HG03280 (cell line): ENCODE measurements at regions not wholly inside any gene's neighbourhood (a gene's known extent, or its start where the extent isn't known, plus 50 kb on each side); places are given as distances from the start of the nearest gene placed in this dataset.

Experiments
- ATAC-seq: cut with Tn5 transposase; IDR thresholded peaks from one replicate; pipeline ENCODE4 v1.9.1; 2021; ENCODE audit warnings: mild to moderate bottlenecking, moderate library complexity; ENCODE audit not compliant: unreplicated experiment

DNA sequence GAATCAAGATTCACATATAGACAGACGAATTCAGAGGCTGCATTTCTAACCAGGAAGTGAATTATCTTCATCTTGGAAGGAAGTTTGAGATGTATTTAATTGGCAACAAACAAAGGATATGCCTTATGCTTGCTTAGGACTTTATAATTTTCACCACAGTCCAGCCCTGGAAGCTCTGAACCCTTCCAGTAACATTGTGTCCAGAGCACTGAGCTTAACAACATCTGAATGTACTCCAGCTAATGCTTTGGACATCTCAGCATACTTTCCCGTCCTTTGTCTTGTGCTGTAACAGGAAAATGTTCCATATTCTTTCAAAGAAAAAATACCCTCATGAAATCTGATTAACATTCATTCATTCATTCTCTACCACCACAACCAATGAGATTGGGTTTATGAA is 136.3 kb upstream of the SPATS2L start:
- no peak for ATAC-seq

DNA sequence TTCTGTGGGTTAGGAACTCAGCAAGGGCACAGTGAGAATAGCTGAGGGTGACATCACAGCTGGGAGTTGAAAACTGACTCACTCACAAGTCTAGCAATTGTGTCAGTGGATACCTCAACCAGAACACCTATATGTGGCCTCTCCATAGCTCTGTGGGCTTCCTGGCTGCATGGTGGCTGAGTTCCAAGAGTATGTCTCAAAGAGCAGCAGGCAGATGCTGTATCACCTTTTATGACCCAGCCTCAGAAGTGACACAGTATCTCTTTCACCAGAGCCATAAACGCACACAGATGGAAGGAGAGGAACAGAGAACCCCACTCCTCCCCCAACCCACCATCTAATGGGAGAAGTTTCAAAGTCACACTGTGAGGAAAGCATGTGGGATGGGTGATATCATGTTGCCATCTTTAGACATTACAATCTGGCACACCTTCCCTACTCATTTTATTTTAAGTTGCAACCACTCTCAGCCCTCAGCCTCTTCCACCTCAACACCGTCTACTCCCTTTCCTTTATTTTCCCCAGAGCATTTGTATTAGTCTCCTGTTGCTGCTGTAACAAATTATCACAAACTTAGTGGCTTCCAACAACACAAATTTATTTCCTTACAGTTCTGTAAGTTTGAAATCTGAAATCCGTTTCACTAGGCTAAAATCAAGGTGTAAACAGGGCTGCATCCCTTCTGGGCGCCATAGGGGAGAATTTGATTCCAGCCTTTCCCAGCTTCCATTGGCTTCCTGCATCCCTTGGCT is 134.6 kb upstream of the SPATS2L start:
- no peak for ATAC-seq

DNA sequence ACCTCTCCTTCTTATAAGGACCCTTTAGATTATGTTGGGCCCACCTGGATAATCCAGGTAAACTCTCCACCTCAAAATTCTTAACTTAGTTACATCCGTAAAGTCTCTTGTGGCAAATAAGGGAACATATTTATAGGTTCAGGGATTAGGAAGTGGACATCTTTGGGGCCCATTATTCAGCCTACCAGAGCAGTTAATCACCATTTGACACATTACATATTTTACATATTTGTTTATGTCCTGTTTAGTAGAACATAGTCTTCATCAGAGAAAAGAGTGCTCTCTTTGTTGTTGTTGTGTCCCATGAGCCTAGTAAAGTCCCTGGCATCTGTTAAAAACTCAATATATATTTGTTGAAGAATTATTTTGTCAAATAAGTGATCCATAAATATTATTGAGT is 134.0 kb upstream of the SPATS2L start:
- no peak for ATAC-seq

DNA sequence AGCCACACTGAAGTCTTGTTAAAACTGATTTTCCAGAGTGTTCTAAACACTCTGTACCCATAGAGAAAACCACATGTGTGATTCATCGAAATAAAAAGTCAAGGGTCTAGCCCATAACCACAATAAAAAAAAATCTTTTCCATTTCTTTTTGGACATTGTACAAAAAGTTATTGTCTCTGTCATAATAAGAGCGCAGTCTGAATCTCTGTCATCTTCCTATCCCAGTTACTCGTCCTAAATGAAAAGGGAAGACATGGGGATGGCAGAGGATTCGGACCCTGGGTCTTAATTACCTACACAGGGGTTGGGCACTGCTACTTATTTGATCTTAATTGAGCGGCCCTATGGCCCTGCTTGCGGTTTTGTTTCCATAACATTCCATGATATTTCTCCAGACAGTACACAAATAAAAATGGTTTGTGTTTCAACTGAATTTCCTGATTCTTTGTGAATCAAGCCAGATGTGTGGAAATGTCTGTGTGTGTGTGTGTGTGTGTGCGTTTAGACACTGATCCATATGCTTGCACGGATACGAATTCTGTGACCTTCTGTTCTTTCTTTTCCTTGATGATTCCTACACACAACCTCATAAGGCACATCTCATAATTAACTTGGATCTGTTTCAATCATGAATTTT is 133.4 kb upstream of the SPATS2L start:
- ATAC-seq = no peak

DNA sequence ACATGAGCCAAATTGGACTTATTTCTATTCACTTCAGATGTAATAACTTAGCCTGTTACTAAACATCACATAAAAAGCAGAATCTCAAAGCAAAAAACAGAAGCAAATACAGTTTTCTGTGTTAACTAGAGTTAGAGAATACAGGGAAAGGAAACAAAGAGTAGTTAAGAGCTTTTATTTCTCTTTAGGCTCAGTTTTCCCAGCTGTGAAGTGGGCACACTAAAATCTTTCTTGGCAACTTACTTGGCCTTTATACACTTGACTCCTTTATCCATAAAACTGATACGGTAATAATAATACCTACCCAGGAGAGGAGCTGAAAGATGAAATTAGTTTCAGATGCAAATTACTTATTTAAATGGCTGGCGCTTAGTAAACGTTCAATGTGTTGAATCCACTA is 132.8 kb upstream of the SPATS2L start:
- ATAC-seq = no peak

DNA sequence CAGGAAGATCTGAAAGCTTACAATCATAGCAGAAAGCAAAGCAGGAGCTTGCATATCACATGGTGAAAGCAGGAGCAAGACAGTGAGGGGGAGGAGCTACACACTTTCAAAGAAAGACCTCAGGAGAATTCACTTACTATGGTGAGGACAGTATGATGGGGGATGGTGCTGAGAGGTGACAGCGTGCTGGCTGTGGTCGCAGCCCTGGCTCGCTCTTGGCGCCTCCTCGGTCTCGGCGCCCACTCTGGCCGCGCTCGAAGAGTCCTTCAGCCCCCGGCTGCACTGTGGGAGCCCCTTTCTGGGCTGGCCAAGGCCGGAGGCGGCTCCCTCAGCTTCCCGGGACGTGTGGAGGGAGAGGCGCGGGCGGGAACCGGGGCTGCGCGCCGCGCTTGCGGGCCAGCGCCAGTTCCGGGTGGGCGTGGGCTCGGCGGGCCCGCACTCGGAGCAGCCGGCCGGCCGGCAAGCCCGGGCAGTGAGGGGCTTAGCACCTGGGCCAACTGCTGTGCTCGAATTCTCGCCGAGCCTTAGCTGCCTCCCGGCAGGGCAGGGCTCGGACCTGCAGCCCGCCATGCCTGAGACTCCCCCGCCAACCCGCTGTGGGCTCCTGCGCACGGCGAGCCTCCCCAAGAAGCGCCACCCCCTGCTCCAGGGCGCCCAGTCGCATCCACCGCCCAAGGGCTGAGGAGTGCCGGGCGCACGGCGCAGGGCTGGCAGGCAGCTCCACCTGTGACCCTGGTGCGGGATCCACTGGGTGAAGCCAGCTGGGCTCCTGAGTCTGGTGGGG is 131.9 kb upstream of the SPATS2L start:
- ATAC-seq = no peak

DNA sequence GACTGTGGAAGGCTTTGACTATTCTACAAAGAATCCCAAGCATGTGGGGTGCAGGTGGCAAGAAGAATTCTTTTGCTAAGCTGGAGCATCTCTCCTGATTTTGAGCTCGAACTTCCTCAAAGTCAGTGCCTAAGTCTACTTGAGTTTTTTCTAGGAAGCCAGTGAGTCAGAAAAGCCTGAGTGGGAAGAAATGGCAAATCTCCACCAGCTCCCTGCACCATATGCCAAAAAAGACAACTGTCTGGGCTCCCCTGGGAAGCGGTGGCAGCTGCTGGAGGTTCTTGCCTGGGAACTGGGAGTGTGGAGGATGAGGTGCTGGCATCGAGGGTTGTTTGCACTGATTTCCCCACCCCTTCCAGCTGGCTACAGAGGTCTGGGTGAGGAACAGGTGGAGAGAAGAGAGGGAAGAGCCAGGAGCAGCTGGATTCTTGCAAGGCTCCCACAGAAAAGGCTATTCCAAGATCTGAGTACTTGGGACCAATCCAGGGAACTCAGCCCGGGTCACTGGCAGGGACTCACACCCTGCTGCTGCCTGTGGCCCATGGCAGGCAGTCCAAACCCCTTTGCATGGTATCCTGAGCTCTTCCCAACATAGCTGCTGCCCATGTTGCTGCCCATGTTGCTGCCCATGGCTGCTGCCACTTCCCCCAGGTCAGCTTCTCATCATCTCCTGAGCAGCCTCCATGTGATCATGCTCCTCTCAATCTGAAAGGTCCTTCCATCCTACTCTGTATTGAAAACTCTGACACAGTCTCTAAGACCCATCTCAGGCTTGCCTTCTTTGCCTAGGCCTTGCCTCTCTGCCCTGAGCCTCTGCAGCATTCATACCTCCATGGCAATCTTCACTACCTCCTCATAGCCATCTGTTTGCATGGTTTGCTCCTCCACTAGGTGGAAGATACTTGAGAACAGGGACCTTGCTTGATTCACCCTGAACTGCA is 128.3 kb upstream of the SPATS2L start:
- ATAC-seq = no peak

DNA sequence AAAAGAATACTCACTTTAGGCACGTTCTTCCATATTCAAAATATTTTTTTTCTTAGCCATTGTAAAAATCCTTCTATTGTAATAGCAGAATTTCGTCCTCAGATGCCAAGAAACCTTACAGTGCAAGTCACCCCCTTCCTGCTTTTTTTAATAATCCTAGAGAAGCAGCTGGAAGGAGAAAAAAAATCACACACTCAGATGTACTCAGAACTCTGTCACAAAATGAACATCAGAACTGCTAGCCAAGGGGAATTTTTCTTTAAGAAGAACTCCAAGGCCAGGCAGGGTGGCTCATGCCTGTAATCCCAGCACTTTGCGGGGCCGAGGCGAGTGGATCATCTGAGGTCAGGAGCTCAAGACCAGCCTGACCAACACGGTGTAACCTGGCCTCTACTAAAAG is 127.3 kb upstream of the SPATS2L start:
- ATAC-seq = no peak

DNA sequence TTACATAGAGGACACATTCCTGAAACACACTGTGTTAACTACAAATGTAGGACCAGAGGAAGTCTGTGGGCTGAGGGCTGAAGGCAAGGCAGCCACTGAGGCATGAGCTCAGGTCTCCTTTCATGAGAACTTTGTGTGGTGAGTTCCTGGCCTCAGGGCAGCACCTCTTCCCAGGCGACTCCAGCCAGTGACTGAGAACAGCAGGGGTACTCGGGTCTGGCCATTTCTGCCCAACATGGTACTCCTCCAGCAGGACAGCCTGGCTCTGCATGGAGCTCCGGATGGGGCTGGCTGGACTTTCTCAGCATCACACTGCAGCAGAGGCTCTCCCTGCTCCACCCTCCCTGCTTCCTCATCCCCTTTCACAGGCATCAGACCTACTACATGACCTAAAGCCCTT is 125.5 kb upstream of the SPATS2L start:
- no peak for ATAC-seq

DNA sequence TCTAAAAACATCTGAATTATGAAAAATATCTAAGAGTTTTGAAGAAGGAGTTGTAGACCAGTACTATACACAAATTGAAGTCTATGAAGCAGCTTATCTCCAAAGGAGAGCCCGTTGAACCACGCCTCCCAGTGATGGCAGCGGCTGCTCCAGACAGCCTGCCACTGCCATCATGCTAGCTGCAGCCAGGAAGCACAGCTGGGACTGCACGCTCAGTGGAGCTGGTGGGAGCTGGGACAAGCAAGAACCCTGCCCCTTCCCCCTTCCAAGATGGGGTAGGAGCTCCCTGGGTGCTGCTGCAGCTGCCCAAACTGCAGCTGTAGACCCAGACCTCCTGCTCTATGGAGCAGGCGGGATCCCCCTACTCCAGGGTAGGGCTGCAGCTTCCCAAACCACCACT is 124.7 kb upstream of the SPATS2L start:
- ATAC-seq = no peak

DNA sequence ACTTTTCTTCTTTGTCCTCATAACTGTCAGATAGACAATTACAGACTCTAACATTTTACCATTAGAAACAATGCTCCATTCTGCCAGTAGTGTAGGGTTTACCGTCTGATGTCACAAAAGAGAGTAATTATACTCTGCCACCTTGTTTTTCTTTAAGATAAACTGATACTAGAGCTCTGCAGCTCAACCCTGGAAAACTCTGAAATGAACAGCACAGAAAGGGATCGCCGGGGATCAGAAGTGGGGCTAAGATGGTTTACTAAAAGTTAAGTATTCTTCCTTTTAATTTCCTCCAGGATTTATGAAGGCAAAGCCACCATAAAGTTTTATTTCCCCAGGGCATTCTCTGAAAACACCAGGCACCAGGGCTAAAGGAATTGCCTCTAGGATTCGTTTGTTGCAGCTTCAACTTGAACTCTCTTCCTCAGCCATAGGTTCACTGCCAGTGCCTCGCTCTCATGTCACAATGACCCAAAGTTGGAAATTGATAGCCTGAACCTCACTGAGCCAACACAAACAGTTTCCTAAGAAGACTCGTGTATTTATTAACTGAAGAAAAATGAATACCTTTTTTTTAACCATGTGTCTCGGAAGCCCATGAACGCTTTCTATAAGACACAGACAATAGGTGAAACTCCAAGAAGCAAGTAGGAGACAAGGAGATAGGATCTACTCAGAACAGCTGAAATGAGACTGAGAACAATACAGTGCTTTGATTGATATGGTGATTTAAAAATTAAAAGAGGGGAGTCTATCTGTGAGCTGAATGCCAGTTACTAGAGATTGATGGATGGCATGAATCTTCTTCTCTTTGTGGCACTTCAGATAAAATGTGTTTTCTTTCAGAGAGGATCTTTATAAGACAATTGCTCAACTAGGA is 121.5 kb upstream of the SPATS2L start:
- ATAC-seq = no peak

DNA sequence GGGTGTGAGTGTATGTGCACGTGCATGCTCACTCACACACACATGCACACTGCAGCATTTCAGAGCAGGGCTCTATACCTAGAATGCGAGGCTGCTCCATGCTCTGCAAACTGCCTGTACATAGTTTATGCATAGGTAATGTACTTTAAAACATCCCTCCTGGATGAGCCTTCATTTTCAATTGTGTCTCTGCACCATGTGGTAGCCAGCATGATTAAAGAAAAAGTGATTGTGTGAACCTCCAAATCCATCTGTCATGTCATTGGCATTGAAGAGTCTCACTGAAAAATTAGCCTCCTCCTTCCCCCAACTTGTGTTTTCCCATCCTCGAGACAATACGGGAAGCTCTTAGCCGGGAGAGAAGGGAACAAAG is 120.9 kb upstream of the SPATS2L start:
- ATAC-seq = no peak

DNA sequence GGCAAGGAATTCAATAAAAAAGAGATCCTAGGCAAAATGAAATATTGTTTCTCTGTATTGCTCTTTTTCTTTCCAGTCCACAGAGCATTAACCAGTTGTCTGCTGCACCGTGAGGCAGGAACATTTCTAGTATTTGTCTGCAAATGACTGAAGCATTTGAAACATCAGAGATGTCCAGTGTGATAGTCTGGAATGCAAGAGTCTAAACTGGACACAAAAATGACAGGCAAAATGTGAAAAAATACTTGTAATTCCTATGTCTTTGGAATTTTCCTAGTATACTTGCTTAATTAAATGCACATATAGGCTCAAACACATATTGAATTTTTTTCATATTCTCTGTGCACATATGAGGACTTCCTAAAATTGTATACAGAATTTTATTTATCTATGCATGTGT is 120.5 kb upstream of the SPATS2L start:
- ATAC-seq = no peak

DNA sequence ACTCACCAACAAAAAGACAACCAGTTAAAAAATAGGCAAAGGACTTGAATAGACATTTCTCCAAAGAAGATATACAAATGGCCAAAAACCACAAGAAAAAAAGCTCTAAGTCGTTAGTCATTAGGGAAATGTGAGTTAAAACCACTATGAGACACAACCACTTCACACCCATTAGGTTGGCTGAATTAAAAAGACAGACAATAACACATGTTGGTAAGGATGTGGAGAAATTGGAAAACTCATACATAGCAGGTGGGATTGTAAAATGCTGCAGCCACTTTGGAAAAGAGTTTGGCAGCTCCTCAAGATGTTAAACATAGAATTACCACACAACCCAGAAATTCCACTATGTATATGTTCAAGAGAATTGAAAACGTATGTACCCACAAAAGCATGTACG is 117.6 kb upstream of the SPATS2L start:
- ATAC-seq = no peak

DNA sequence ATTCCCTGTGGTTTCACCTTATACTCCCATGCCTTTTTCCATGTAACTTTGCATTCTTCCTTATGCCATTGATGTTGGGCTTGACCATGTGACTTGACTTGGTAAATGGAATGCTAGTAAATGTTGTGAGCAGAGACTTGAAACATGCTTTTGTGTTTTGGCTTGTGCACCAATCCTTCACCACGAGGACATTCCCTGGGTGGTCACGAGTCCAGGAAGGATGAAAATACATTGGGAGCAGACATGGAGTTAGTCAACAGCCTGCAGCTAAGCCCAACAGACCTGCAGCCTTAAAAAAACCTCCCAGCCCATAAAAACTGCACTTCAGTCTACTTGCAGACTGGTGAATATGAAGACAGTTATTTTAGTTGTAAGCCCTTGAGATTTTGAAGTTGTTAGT is 116.5 kb upstream of the SPATS2L start:
- ATAC-seq = no peak

DNA sequence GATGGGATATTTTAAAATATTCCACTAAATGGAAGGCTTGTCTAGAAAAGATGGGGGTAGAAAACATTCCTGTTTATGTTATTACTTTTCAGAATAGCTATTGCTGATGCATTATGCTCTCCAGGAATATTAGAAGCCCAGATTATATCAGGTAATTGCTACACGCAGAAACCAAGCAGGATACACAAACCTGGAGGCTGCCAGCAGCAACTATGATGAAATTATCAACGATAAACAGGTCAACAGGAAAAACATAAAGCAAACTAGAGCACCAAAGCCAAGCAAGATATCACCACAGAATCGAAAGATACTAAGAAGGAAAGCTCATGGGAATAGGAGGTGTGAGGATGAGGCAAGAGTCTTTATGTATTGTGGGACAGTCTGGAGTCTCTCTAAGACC is 113.2 kb upstream of the SPATS2L start:
- no peak for ATAC-seq

DNA sequence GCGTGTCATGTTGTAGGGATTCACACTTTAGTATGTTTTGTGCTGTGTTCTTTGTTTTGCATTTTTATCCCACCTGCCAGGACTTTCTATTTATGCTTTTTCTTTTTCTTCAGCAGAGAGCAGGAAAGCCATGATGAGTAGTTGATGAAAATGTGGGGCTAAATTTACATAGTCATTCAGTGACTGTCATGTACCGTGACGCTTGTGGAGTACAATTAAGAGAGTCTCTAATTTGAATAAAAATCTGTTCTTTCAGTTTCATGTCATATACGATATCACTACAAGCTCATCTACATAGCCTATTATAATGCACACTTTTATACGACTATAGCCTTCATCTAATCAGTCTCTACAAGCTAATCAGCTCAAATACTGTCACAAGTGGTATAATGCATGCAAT is 112.7 kb upstream of the SPATS2L start:
- ATAC-seq = no peak

DNA sequence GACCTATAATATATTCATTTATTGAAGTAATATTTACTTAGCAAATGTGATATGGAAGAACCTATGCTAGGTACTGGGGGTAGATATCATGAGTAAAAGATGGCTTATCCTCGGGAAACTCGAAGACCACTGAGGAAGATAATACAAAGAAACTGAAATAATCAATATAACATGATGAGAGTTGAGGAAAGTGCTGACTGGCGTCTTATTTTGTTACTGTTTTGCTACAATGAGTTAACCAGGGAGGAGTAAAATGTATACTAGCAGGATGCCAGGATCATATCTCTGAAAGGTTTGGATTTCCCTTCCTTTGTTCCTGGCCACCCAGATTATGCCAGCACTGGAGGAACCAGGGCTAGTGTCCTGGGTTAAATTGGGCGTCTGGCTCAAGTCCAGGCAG is 111.7 kb upstream of the SPATS2L start:
- no peak for ATAC-seq

DNA sequence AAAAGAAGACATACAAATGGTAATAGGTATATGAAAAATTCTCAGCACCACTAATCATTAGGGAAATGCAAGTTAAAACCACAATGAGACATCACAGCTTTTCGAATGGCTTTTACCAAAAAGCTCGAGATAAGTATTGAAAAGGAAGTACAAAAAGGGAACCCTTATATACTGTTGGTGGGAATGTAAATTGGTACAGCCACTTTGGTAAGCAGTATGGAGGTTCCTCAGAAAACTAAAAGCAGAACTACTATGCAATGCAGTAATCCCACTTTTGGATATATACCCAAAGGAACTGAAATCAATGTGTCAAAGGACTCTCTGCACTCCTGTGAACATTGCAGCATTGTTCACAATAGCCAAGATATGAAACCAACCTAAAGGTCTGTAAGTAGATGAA is 107.5 kb upstream of the SPATS2L start:
- ATAC-seq = no peak
